Adrenal gland (tissue), 9 donors: ENCODE measurements at regions not wholly inside any gene's neighbourhood (a gene's known extent, or its start where the extent isn't known, plus 50 kb on each side); places are given as distances from the start of the nearest gene placed in this dataset.
A peak's percentile ranks its signal among the peaks of the same experiment; 100 is the strongest.

Experiments used
- DNase-seq, 7 donors: peaks; one replicate each; pipeline ENCODE4 v3.0.0-alpha.2; 2019 to 2020
- H3K27ac ChIP-seq, 5 donors: fragments of 200-600 bp; sonication (generic) in 4 of 5; 1 replicate in 3 of 5; 2 replicates in 2 of 5; pipeline versions ENCODE4 v1.5.1 to v1.8.0; 2016 to 2020; ENCODE audit warnings: mild to moderate bottlenecking in 1 of 5
- H3K27me3 ChIP-seq: fragments of 200-600 bp; 2 replicates; pipeline ENCODE4 v1.8.0; 2021
- H3K36me3 ChIP-seq, 2 donors: fragments of 200-600 bp; replicated peaks in 1 of 2; 1 replicate in 1 of 2; 2 replicates in 1 of 2; pipeline versions ENCODE4 v1.5.1 to v1.8.0; 2018 to 2022
- H3K4me1 ChIP-seq, 2 donors: fragments of 200-600 bp; replicated peaks in 1 of 2; 1 replicate in 1 of 2; 2 replicates in 1 of 2; pipeline versions ENCODE4 v1.5.1 to v1.8.0; 2018 to 2021
- H3K4me3 ChIP-seq, 4 donors: fragments of 200-600 bp; sonication (generic) in 3 of 4; one replicate each; pipeline ENCODE4 v1.5.1; 2016 to 2018
- H3K9me3 ChIP-seq, 3 donors: fragments of 200-600 bp; sonication (generic) in 1 of 3; replicated peaks in 1 of 3; 1 replicate in 2 of 3; 2 replicates in 1 of 3; pipeline versions ENCODE4 v1.5.1 to v1.8.0; 2016 to 2021
- POLR2A ChIP-seq, 2 donors: fragments of 450-650 bp; IDR thresholded peaks; one replicate each; pipeline ENCODE4 v1.6.1; 2017; ENCODE audit warnings: antibody characterized with exemption in 2 of 2, mild to moderate bottlenecking in 2 of 2, moderate library complexity in 1 of 2
- WGBS, 4 donors: extraction: QIAGEN DNeasy Blood & Tissue Kit in 2 of 4; methylation state at CpG; one replicate each; pipeline versions ENCODE4 v1.1.5 to v1.1.7; 2013 to 2017; 5-methylcytosine and 5-hydroxymethylcytosine counted together
- intact Hi-C, 2 donors: fragments of 100-400 bp; cut with DNase I; formaldehyde crosslinking; loops; one replicate each; pipeline versions ENCODE4 v1.14.1 to v1.15.0; 2022 to 2023
- TF ChIP-seq, protein P1 (sequence below), 6 experiments: fragments of 450-650 bp in 4 of 6; fragments of 200-600 bp in 2 of 6; sonication (generic) in 1 of 6; IDR thresholded peaks; 1 replicate in 5 of 6; 2 replicates in 1 of 6; pipeline versions ENCODE4 v1.5.1 to v1.8.0; 2016 to 2021; ENCODE audit warnings: antibody characterized with exemption in 6 of 6, mild to moderate bottlenecking in 2 of 6, moderate library complexity in 1 of 6
- donor health status: healthy with polysubstance abuse.
- donor health status: Bipolar disorder and iron deficiency.
- donor health status: DM: yes; HTN: yes; CAD: no.
- donor health status: DM: no; HTN: no; CAD: no.
- donor health status: DM: no; HTN: no; CAD: no.

- DNase-seq = no peak
- 83 to 89% (median 88%) methylated on average over 5 of the region's 5 CpGs for WGBS, 4 donors
- no peaks in the 10 kb centered on the region for H3K4me1 ChIP-seq
- no peaks in the 10 kb centered on the region for H3K9me3 ChIP-seq
- no peak overlapping the region for H3K4me3 ChIP-seq
- intact Hi-C loops = no loop called here
- no peak for TF ChIP-seq POLR2A (IDR thresholded peaks at IDR 0.05)
- TF ChIP-seq, protein P1, sequence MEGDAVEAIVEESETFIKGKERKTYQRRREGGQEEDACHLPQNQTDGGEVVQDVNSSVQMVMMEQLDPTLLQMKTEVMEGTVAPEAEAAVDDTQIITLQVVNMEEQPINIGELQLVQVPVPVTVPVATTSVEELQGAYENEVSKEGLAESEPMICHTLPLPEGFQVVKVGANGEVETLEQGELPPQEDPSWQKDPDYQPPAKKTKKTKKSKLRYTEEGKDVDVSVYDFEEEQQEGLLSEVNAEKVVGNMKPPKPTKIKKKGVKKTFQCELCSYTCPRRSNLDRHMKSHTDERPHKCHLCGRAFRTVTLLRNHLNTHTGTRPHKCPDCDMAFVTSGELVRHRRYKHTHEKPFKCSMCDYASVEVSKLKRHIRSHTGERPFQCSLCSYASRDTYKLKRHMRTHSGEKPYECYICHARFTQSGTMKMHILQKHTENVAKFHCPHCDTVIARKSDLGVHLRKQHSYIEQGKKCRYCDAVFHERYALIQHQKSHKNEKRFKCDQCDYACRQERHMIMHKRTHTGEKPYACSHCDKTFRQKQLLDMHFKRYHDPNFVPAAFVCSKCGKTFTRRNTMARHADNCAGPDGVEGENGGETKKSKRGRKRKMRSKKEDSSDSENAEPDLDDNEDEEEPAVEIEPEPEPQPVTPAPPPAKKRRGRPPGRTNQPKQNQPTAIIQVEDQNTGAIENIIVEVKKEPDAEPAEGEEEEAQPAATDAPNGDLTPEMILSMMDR (IDR thresholded peaks at IDR 0.05) = no peak
- no peaks in the 10 kb centered on the region for H3K36me3 ChIP-seq
- H3K27me3 ChIP-seq = no peaks in the 10 kb centered on the region
- H3K27ac ChIP-seq = peak overlapping the region in 1 of 5 donors; percentile 27
Measured at GRCh38 chr10:21183025-21183424, 285.9 kb upstream of the NEBL start.

DNA sequence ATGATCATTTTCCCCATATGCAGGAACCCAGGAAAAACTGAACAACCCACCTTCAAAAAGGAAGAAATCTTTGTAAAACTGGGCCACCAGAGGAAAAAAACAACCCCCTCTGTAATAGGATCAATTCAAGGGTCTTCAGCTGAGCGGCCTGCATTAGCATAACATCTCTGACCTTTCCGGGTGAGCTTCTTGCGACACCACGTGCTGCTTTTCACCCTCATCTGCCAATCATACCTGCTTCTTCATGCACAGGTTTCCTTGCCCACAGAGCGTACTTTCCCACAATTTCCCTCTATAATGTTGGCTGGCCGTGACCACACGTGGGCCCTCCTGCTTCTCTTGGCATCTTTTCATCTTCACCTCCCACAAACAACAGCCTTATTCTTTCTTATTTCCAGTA is 284.3 kb upstream of the NEBL start:
- 80 to 91% (median 88%) methylated on average over 7 of the region's 7 CpGs for WGBS, 4 donors
- TF ChIP-seq, protein P1 (IDR thresholded peaks at IDR 0.05) = no peak
- TF ChIP-seq POLR2A (IDR thresholded peaks at IDR 0.05) = no peak
- intact Hi-C loops = no loop called here

GRCh38 chr10:21180604-21181003 is 283.5 kb upstream of the NEBL start:
- H3K4me1 ChIP-seq = no peaks in the 10 kb centered on the region
- H3K4me3 ChIP-seq = no peak overlapping the region
- no peak for DNase-seq
- H3K27me3 ChIP-seq = no peaks in the 10 kb centered on the region
- no peak overlapping the region for H3K27ac ChIP-seq
- no peaks in the 10 kb centered on the region for H3K36me3 ChIP-seq
- intact Hi-C loops = no loop called here
- TF ChIP-seq POLR2A (IDR thresholded peaks at IDR 0.05) = no peak
- TF ChIP-seq, protein P1 (IDR thresholded peaks at IDR 0.05) = no peak
- H3K9me3 ChIP-seq = no peaks in the 10 kb centered on the region

More for the DNA sequence above, 284.3 kb upstream of the NEBL start:
- H3K27ac ChIP-seq = no peak overlapping the region
- no peaks in the 10 kb centered on the region for H3K27me3 ChIP-seq
- H3K4me3 ChIP-seq = no peak overlapping the region
- DNase-seq = no peak
- no peaks in the 10 kb centered on the region for H3K9me3 ChIP-seq
- no peaks in the 10 kb centered on the region for H3K4me1 ChIP-seq
- no peaks in the 10 kb centered on the region for H3K36me3 ChIP-seq

DNA sequence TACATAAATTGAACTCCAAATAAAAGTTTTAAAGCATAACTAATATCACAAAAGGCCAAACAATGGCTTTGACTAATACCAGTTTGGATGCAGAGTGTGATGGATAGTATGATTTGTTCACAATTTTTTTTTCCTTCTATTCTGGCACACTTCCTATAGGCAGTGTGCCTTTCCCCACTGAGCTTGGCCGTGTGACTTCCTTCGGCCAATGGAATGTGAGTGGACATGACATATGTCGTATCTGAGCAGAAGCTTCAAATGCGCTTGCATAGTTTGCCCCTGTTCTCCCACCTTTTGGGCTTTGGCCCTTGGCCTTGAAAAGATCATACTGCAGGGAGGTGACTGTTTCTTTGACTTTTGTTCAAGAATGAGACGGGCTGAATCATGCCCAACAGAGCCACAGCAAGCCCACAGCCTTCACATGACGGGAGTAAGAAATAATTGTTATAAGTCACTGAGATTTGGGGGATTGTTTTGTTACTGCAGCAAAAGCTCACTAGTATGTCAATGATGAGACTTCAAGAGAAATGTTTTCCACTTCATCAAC is 279.9 kb upstream of the NEBL start:
- no peak for TF ChIP-seq POLR2A (IDR thresholded peaks at IDR 0.05)
- TF ChIP-seq, protein P1 (IDR thresholded peaks at IDR 0.05) = no peak
- H3K27ac ChIP-seq = no peak overlapping the region
- no peak overlapping the region for H3K4me3 ChIP-seq
- peaks cover 0 to 4% of the 10 kb centered on the region in 2 donors for H3K4me1 ChIP-seq
- intact Hi-C loops = no loop called here
- 70 to 85% (median 80%) methylated on average over 6 of the region's 6 CpGs for WGBS, 4 donors
- H3K9me3 ChIP-seq = no peaks in the 10 kb centered on the region
- DNase-seq = no peak
- no peaks in the 10 kb centered on the region for H3K36me3 ChIP-seq
- peaks cover 4% of the 10 kb centered on the region for H3K27me3 ChIP-seq
